COLO668 (cell line): ENCODE measurements at regions not wholly inside any gene's neighbourhood (a gene's known extent, or its start where the extent isn't known, plus 50 kb on each side); places are given as distances from the start of the nearest gene placed in this dataset.

Experiments used
- DNase-seq: peaks from one replicate; lab custom pipeline; 2025; ENCODE audit not compliant: unreplicated experiment; lab: John Stamatoyannopoulos, UW

- DNase-seq = no peak
These were observed 337.2 kb upstream of the CDH6 start for GRCh38 chr5:30856242-30856641.

- no peak for DNase-seq
These were observed 340.3 kb upstream of the CDH6 start for GRCh38 chr5:30853158-30853557.

GRCh38 chr5:30850866-30851265 lies 342.6 kb upstream of the CDH6 start:
- DNase-seq = no peak

GRCh38 chr5:30849931-30850710 lies 343.4 kb upstream of the CDH6 start:
- no peak for DNase-seq

- DNase-seq = no peak
These were observed 347.3 kb upstream of the CDH6 start for GRCh38 chr5:30846171-30846570.

GRCh38 chr5:30845194-30845593 lies 348.3 kb upstream of the CDH6 start:
- DNase-seq = no peak

- DNase-seq = no peak
These were observed 349.9 kb upstream of the CDH6 start for GRCh38 chr5:30843541-30843940.

GRCh38 chr5:30839956-30840355 lies 353.5 kb upstream of the CDH6 start:
- no peak for DNase-seq

GRCh38 chr5:30838936-30839496 lies 354.5 kb upstream of the CDH6 start:
- DNase-seq = no peak

- DNase-seq = no peak
These were observed 361.0 kb upstream of the CDH6 start for GRCh38 chr5:30832519-30832918.

GRCh38 chr5:30831605-30832004 lies 361.9 kb upstream of the CDH6 start:
- DNase-seq = no peak

GRCh38 chr5:30831123-30831522 lies 362.4 kb upstream of the CDH6 start:
- DNase-seq = no peak

- no peak for DNase-seq
These were observed 382.2 kb upstream of the CDH6 start for GRCh38 chr5:30811298-30811697.

GRCh38 chr5:30809933-30810332 lies 383.6 kb upstream of the CDH6 start:
- no peak for DNase-seq

GRCh38 chr5:30808996-30809395 lies 384.5 kb upstream of the CDH6 start:
- no peak for DNase-seq

- DNase-seq = no peak
These were observed 388.6 kb upstream of the CDH6 start for GRCh38 chr5:30804739-30805505.

- DNase-seq = no peak
These were observed 390.4 kb upstream of the CDH6 start for GRCh38 chr5:30802961-30803705.

GRCh38 chr5:30781643-30782042 lies 411.8 kb upstream of the CDH6 start:
- DNase-seq = no peak

- DNase-seq = no peak
These were observed 425.3 kb upstream of the CDH6 start for GRCh38 chr5:30768056-30768690.

GRCh38 chr5:30765706-30766105 lies 427.8 kb upstream of the CDH6 start:
- no peak for DNase-seq

GRCh38 chr5:30765227-30765626 lies 428.3 kb upstream of the CDH6 start:
- no peak for DNase-seq
